SK-N-SH (cell line): ENCODE measurements at regions not wholly inside any gene's neighbourhood (a gene's known extent, or its start where the extent isn't known, plus 50 kb on each side); places are given as distances from the start of the nearest gene placed in this dataset.

ENCODE experiments used
- YY1 ChIP-seq: IDR thresholded peaks from 2 replicates; pipeline ENCODE4 v1.4.0; 2012; ENCODE audit warnings: low read depth, mild to moderate bottlenecking
- TF ChIP-seq, protein P1 (sequence below): fragments of 200-600 bp; sonication (generic); IDR thresholded peaks from 2 replicates; pipeline ENCODE4 v1.6.1; 2017; ENCODE audit warnings: antibody characterized with exemption, mild to moderate bottlenecking, moderate library complexity

DNA sequence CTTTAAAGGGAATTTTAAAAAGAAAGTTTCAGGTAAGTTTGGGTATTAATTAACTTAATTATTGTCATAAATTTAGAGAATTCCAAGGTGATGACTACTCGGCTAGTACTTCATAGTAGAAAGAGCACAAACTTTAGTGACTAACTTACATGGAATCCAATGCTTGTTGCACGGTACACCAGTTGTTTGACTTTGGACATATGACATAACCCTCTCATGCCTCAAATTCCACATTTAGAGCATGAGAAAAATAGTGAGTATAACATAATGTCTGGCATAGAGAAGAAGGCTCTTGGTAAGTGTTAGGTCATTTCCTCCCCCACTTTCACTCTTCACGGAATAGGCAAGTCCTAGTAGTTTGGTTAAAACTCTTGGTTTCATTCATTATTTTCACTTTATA, 1249.4 kb upstream of the SLC10A2 start:
- TF ChIP-seq, protein P1, sequence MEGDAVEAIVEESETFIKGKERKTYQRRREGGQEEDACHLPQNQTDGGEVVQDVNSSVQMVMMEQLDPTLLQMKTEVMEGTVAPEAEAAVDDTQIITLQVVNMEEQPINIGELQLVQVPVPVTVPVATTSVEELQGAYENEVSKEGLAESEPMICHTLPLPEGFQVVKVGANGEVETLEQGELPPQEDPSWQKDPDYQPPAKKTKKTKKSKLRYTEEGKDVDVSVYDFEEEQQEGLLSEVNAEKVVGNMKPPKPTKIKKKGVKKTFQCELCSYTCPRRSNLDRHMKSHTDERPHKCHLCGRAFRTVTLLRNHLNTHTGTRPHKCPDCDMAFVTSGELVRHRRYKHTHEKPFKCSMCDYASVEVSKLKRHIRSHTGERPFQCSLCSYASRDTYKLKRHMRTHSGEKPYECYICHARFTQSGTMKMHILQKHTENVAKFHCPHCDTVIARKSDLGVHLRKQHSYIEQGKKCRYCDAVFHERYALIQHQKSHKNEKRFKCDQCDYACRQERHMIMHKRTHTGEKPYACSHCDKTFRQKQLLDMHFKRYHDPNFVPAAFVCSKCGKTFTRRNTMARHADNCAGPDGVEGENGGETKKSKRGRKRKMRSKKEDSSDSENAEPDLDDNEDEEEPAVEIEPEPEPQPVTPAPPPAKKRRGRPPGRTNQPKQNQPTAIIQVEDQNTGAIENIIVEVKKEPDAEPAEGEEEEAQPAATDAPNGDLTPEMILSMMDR = no peak
- no peak for TF ChIP-seq YY1
